ENCODE measurements at regions not wholly inside any gene's neighbourhood (a gene's known extent, or its start where the extent isn't known, plus 50 kb on each side); places are given as distances from the start of the nearest gene placed in this dataset.

GRCh38 chr1:177479600-177479999, 308.8 kb downstream of the BRINP2 start:
- DNase-seq (ENCODE audit: low read depth): no peak

- no peak for DNase-seq (ENCODE audit: low read depth)
These were observed 305.9 kb downstream of the BRINP2 start for GRCh38 chr1:177476676-177477075.

GRCh38 chr1:177472567-177472966, 301.8 kb downstream of the BRINP2 start:
- DNase-seq (ENCODE audit: low read depth): no peak

GRCh38 chr1:177471244-177471643, 300.5 kb downstream of the BRINP2 start:
- no peak for DNase-seq (ENCODE audit: low read depth)

- no peak for DNase-seq (ENCODE audit: low read depth)
These were observed 298.8 kb downstream of the BRINP2 start for GRCh38 chr1:177469519-177469918.

GRCh38 chr1:177466286-177466685, 295.5 kb downstream of the BRINP2 start:
- DNase-seq (ENCODE audit: low read depth): no peak

GRCh38 chr1:177464686-177465085, 293.9 kb downstream of the BRINP2 start:
- DNase-seq (ENCODE audit: low read depth): no peak

- no peak for DNase-seq (ENCODE audit: low read depth)
These were observed 280.4 kb downstream of the BRINP2 start for GRCh38 chr1:177451191-177451590.

GRCh38 chr1:177448652-177449357, 278.0 kb downstream of the BRINP2 start:
- DNase-seq (ENCODE audit: low read depth): no peak

GRCh38 chr1:177448036-177448615, 277.4 kb downstream of the BRINP2 start:
- DNase-seq (ENCODE audit: low read depth): no peak

- DNase-seq (ENCODE audit: low read depth): no peak
These were observed 274.4 kb downstream of the BRINP2 start for GRCh38 chr1:177444997-177445746.

GRCh38 chr1:177443003-177443402, 272.2 kb downstream of the BRINP2 start:
- no peak for DNase-seq (ENCODE audit: low read depth)

GRCh38 chr1:177442584-177442983, 271.8 kb downstream of the BRINP2 start:
- no peak for DNase-seq (ENCODE audit: low read depth)

GRCh38 chr1:177441281-177441680, 270.5 kb downstream of the BRINP2 start:
- no peak for DNase-seq (ENCODE audit: low read depth)

- no peak for DNase-seq (ENCODE audit: low read depth)
These were observed 270.1 kb downstream of the BRINP2 start for GRCh38 chr1:177440821-177441220.

GRCh38 chr1:177439301-177439700, 268.5 kb downstream of the BRINP2 start:
- no peak for DNase-seq (ENCODE audit: low read depth)

GRCh38 chr1:177435364-177435763, 264.6 kb downstream of the BRINP2 start:
- no peak for DNase-seq (ENCODE audit: low read depth)

- peak; percentile 13 for DNase-seq (ENCODE audit: low read depth)
These were observed 262.1 kb downstream of the BRINP2 start for GRCh38 chr1:177432897-177433296.

- DNase-seq (ENCODE audit: low read depth): no peak
These were observed 260.4 kb downstream of the BRINP2 start for GRCh38 chr1:177431123-177431522.

GRCh38 chr1:177429234-177429633, 258.5 kb downstream of the BRINP2 start:
- no peak for DNase-seq (ENCODE audit: low read depth)

GRCh38 chr1:177427811-177428210, 257.1 kb downstream of the BRINP2 start:
- no peak for DNase-seq (ENCODE audit: low read depth)

GRCh38 chr1:177426497-177426896, 255.7 kb downstream of the BRINP2 start:
- no peak for DNase-seq (ENCODE audit: low read depth)

- no peak for DNase-seq (ENCODE audit: low read depth)
These were observed 254.4 kb downstream of the BRINP2 start for GRCh38 chr1:177425199-177425598.

All from ELR (cell line).